Inferior parietal cortex (tissue), 1 donor: ENCODE measurements at regions not wholly inside any gene's neighbourhood (a gene's known extent, or its start where the extent isn't known, plus 50 kb on each side); places are given as distances from the start of the nearest gene placed in this dataset.

Experiments
- DNase-seq: peaks from one replicate; pipeline ENCODE4 v3.0.0-alpha.2; 2016; ENCODE audit errors: extremely low spot score

DNA sequence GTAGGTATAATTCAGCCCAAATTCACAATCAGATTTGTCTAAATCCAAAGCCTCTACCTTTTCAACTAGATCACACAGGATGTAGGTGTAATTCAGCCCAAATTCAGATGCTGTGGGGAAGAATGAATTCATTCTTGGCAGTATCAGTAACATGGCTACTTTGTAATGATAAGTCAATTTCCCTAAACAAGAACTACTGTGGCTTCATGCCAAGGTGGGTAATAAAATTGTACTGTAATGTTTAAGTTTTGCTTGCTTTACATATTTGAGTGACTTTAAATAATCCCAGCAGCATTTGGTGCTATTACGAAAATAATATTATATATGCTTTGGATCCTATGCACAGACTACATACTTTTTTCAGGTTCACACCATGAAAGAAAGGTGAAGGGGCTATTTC is 239.1 kb downstream of the HDGFL1 start:
- DNase-seq = no peak

DNA sequence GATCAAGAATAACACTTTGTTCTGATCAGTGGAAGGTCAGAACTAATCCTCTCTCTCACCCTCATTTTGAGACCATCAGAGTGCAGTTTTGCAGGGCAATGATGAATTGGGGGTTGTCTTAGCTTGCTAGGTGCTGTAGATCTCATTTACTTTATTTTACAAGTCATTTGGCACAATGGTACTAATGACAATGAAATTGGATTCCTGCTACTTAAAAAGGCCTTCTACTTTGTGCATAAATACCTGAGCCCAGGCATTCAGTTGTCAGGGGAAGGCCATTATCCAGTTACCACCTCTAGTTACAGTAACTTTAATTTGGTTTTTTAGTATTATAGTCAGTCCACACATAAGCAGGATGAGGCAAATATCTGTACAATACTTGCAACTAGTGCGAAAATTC is 240.0 kb downstream of the HDGFL1 start:
- DNase-seq = no peak

DNA sequence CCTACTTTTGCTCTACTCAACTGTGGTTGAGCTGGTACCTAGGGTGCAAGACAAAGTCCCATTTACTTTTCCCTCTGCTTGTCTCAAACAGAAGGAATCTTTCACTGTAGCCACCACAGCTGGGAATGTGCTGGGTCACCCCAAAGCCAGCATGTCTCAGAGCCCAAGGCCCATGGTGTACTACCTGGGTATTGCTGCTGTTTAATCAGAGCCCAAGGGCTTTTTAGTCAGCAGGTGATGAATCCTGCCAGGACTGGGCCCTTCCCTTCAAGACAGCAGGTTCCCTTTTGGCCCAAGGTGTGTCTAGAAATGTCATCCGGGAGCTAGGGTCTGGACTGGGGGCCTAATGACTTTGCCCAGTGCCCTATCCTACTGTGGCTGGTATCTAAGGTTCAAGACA is 249.8 kb downstream of the HDGFL1 start:
- DNase-seq = no peak

DNA sequence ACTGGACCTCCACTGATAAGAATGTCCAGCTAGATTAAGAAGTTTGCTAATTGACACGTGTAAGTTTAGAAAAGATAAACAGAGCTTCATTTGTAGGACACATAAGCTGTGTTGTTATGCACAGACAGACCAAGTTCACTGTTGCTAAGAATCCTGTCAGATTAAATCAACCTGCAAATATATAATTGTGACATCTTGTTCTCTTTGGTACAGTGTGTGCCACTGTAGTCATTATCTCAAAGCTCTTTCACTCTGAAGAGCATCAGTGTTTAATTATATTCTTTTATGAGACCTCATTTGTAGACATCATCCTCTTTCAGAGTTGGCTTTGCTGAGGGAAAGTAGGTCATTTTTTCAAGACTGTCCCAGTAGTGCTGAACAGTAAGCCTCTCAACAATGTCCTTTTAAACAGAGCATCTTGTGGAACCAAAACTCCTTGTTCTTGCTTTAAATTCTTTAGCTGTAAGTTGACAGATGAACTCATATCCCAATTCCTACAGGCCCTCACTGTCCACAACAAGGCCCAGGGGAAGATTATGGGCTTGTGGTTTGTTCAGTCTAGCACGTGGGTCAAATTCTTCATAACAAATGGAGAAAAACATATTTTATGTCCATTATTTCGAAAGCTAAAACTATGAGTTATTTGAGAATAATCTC is 252.4 kb downstream of the HDGFL1 start:
- no peak for DNase-seq

DNA sequence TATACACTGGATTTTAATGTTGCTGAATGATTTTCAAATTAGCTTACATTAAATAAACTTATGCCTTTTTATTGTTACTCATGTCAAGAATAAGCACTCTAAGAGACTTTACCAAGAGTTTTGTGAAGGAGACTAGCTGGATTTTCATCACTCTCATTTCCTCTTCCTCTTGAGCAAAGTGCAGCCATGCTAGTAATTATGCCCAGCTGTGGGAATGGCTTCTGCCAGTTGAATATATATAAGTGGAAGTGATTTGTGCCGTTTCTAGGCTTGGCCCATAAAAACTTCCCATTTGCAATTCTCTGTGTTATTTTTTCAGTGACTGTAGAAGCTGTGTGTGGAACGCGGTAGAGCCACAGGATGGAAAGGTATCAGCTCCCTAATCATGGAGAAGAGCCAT is 255.8 kb downstream of the HDGFL1 start:
- no peak for DNase-seq

DNA sequence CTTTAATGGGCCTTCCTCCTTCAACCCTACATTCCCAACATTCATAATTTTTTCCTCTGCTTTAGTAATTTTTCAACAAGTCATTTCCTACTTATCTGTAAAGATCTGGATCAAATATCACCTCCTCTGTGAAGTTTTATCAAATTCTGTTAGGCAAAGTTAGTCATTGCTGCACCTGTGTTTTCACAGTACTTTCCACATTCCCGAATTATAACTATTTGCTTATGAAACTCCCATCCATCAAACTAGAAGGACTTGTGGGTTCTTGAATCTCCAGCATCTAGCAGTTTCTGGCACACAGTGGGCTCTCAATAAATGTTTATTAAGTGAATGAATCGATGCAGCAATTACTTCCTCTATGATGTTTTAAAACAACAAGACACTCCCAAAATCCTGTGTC is 257.6 kb downstream of the HDGFL1 start:
- no peak for DNase-seq

DNA sequence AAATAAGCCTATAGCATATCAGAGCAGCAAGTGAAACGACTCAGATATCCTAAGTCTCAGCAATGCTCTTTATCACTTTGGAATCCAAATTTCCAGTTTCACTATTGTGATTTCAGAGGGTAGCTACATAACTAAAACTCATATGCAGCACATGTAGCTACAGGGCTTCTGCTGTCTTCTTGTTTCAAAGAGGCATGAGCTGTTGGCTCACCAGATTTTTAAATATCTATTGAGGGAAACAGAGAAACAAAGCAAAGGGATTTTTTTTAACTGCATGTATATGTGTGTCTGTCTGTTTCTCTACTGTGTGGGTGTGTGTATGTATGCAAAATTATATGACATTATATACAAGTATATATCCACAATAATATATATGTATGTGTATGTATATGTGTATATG is 258.4 kb downstream of the HDGFL1 start:
- no peak for DNase-seq

DNA sequence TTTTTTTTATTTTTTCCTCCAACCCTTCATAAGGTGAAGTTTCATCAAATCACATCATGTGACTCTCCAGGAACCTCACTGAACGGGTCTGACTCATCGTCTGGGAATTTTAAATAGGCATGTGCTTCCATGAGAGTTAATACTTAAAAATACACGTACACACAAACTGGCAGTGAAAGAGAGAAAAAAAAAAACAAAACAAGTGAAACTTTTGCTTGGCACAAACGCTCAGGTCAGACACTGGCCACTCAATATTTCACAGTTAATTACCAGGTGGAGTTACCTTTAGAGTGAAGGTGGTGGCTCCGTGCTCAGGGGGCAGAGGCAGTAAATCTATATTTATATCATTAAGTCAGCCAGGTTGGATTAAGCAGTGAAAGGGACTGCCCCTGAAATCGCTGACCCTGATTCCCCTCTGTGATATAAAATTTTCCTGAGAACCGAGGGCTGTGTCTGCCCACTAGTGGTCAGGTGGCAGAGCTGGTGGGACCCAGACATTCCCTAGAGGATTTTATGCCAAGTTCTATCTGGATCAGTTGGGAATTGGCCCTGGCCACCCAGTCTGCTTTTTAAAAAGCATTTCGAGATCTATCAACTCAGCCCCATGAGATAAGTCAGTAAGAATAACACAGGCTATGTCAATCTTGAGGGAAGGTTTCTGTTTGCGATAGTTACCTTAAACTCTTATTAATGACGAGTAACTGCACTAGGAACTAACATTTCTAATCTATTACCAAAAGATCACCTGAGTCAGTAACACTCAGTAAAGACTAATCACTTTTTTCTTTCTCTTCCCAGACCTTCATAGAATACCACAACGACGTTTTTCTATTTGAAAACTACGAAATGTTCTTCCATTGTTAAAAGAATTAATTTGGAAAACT is 259.1 kb downstream of the HDGFL1 start:
- no peak for DNase-seq

DNA sequence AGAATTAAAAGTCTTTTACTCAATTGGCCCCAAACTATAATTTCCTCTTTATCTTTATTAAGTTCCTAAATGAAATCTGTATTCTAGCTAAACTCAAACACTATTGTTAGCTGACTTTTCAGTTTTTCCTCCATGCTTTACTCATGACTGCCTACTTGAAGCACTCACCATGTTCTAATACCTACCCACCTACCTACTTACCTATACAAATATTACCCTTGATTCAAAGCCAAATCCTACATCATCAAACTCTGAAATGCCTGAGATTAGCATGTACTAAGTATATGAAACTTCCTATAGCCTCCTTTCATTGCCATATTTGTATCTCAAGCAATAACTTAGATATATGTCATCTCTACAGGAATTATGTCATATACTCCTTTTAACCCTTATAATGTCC is 259.7 kb downstream of the HDGFL1 start:
- DNase-seq = no peak

DNA sequence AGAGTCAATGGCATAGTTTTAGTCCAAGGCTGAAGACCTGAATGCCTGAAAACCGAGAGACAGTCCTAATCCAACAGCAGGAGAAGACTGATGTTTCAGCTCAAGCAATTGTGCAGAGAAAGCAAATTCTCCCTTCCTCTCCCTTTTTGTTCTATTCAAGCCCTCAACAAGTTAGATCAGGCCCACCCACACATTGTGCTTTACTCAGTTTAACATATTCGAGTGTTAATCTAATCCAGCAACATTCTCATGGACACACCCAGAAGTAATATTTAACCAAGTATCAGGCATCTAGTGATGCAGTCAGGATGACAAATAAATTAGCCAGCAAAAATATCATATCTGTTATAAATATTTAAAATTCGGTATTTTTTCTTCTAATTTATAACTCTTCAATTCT is 261.1 kb downstream of the HDGFL1 start:
- no peak for DNase-seq

DNA sequence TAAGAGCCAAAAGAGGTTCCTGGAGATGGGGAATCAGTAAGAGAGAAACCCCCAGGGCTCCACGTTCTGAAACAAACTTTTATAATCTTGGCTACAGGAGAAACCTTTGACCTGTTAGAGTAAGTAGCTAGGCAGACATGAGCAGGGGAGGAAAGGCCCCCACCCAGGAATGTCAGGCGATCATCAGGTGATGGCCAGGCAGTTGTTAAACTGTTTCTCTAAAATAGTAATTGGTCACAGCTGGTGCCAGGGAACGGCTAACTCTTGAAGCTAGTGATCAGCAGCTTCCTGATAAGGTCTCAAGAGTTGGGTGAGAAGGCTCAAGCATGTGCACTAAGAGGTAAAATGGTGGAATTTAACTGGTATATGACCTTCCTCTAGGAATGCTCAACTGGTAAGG is 263.8 kb downstream of the HDGFL1 start:
- no peak for DNase-seq

DNA sequence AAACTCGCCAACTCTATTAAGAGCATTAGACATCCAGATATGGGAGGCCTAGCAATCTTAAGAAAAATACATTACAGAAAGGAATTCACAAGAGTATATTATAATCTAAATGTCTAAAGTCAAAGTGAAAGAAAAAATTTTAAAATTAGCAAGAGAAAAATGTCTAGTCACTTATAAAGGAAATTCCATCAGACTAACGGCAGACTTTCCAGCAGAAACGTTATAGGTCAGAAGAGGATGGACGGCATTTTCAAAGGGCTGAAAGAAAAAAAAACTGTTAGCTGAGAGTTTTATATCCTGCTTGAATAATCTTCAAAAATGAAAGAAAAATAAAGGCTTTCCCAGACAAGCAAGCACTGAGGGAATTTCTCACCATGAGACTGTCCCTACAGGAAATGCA is 269.0 kb downstream of the HDGFL1 start:
- DNase-seq = no peak

DNA sequence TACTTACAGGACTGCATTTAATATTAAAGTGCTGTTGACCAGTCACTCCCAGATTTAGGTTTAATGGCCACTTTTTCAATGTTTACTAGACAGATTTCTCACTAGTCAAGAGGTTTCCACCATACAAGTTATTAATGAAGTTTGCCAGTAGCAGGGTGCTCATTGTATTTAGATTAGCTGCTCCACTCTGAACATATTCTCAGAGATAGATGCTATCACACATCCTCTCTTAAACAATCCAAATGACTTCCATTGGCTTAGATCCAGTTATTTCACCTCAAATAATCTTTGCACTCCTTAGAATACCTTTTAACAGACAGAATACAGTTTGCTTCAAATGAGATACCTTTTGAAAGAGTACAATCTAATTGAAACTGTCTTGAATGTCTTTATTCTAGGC is 276.1 kb downstream of the HDGFL1 start:
- no peak for DNase-seq

DNA sequence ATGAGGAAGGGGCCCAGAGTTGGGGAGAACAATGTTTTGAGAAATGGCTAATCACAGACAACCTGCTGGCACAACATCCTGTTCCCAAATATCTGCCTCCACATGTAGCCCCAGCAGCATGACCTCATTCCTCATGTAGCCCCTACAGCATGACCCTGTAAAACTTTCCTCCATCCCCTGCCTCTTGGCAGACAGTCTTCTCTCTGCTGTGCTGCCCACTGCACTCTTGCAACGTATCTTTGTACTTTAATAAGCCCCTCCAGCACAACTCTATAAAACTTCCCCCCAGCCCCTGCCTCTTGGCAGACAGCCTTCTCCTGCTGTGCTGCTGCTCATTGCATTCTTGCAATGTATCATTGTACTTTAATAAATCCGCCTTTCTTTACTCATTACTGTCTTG is 278.8 kb downstream of the HDGFL1 start:
- DNase-seq = no peak

DNA sequence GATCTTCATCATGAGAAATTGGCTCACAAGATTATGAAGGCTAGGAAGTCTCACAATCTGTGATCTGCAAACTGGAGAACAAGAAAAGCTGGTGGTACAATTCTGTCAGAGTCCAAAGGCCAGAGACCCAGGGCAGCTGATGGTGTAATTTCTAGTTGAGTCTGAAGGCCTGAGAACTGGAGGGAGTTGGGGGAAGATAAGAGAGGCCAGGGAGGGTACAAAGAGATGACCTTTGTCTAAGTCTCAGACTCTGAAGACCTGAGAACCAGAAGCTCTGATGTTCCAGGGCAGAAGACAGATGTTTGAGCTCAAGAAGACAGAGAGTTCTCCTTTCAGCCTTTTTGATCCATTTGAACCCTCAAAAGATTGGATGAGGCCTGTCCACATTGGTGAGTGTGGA is 280.6 kb downstream of the HDGFL1 start:
- DNase-seq = no peak

DNA sequence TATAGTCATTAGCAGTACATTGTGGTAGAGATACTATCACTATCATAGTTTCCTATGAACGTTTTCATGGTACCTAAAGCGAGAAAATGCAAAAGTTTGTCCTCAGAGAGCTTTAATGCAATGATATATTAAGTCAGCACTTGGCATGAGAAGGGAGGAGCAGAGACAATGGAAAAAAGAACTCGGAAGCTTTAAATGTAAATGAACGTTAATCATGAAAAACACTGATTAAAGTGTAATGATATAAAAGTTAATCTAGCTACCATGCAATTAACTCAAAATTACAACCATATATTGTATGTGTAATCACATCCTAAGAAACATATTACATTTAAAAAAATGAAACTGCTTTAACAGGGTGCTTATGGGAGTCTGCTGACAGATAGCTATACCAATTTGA is 282.7 kb downstream of the HDGFL1 start:
- DNase-seq = no peak

DNA sequence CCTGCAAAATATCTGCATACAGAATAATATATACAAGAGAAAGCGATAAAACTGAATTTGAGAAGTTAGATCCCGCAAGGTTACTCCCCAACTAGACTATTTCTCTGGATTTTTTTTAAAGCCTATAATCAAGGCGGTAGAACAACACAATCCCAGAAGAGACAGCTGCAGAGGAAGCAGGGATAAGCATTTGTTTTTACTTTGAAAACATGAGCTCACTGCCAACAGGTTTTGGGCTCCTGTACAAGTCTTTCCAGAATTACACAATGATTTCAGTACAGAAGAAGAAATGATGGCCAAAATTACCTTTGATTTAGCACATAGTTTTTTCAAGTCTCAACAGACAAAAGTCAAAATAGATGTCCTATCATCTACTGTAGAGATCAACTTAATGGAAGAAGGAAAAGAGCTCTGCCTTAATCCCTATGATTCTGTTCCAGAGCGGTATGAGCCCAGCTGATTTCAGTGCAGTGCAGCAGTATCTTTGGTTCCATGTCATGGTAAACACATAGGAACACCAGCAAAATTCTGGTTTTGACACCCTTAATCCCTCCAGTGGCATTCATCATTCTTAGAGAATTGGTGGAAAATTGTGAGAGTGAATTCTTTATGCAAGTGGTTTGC is 304.3 kb downstream of the HDGFL1 start:
- DNase-seq = peak; percentile 21

DNA sequence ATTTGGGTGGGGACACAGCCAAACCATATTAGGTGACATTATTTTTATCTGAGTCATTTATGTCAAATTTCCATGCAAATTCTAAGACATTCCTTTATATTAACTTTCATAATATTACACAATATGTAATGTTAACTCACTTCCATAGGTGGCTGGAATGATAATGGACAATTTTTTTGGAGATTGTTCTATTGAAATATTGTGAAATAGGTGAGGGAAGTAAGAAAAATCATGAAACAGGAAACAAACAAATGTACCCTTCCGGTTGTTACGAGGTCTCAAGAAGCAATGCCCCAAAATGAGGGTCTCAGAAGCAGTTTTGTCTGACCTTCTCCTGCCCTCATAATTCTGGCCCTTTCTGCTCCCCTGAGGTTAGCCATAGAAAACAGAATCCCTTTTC is 306.5 kb downstream of the HDGFL1 start:
- DNase-seq = no peak

DNA sequence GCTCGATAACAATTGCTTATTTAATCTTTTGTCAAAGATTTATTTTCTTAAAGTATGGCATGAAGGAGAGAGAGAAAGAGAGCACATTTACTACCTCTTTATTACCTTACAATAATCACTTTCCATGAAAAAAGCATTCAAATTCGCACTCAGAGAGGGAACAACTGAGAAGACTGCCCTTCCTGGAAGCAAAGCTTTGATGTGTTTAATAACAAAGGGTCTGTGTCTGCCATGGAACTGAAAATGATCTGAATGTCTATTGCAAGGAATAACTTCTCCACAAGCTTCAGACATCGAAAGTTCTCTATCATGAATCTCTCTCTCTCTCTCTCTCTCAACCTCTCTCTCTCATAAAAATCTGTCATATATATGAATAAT is 308.9 kb downstream of the HDGFL1 start:
- DNase-seq = no peak

DNA sequence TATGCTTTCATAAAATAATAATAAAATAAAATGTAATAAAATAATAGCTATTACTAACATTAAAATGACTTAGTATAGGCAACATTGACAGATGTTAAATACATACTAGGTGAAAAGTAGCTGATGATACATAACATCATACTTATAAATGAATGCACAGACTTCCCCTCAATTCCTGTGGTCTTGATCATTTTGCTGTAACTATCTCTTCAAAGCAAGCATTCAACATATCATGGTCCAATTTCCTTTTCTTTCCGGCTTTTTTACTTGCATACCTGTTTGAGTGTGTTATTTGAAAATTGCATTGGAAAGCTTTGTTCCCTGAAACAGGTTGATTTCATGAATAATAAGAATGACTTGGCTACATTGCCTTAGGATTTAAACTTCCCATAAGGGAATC is 309.3 kb downstream of the HDGFL1 start:
- DNase-seq = no peak

DNA sequence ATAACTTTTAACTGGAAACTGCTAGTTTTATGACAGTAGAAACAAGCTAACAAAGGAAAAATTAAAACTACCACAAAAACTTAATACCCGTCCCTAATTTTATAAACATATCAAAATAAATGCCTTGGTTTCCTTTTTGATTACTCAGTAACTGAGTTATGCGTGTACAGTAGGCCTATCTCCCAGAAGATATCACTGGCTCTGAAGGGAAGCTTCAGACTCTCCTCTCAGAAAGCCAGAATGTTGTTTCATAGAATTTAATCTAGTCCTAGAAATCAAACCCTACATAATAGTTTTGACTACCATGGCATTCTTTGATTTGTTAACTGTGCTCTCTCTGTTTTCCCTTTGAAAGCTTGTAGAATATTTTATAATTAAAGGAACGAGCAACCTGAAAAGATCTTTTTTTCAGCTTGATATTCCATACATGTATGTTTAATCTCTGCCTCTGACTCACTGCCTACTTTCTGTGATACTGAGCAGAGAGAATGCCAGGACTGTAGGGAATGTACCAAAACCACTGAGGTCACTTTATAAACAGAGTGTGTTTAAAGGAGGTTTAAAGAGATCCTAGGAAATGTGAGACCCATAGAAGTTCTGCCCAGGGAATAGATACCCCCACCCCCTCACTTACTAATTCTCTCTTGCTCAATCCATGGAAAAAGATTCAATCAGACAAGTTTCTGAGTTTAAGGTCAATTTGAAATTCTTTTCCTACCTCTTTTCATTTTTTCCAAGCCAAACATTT is 311.5 kb downstream of the HDGFL1 start:
- DNase-seq = no peak

DNA sequence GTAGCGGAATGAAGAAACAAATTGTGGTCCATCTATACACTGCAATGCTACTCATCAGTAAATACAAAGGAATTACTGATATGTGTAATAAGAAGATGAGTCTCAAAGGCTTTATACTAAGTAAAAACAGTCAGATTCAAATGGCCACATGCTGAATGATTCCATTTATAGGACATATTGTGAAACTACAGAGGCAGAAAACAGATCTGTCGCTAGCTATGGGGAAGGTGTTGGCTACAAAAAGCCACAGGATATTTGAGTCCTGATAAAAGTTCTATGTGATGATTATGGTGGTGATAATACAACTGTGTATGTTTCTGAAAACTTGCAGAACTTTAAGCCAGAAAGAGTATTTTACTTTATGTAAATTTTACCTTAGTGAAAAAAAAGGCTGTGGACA is 313.2 kb downstream of the HDGFL1 start:
- DNase-seq = no peak
